HG02610 (cell line): ENCODE measurements at regions not wholly inside any gene's neighbourhood (a gene's known extent, or its start where the extent isn't known, plus 50 kb on each side); places are given as distances from the start of the nearest gene placed in this dataset.
"Not testable (repeated sequence)": the region's sequence is repeated elsewhere in the genome, so short reads cannot be mapped to it uniquely, and the experiment has no call there.

Source experiments
- ATAC-seq: cut with Tn5 transposase; IDR thresholded peaks from one replicate; pipeline ENCODE4 v1.9.1; 2021; ENCODE audit warnings: mild to moderate bottlenecking, moderate library complexity; ENCODE audit not compliant: unreplicated experiment

- ATAC-seq: no peak
Measured at GRCh38 chr4:148692242-148692641, 250.0 kb upstream of the NR3C2 start.

DNA sequence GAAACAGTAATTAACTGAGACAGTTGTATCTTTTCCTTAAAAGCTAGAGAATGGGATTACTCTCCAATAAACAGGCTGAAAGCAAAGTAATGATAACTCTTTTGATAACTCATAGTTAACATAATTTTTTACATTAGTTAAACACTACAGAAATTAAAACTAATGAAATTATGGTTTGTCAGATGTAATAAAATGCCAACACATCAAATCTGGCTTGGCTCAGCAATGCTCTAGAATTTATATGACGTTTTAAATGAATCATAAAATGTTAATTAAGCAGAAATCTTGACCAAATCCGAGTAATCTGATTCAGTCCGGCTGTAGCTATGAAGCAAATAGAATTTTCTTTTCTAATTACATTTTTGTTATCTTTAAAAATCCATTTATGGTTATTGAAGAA, 244.2 kb upstream of the NR3C2 start:
- ATAC-seq: no peak

DNA sequence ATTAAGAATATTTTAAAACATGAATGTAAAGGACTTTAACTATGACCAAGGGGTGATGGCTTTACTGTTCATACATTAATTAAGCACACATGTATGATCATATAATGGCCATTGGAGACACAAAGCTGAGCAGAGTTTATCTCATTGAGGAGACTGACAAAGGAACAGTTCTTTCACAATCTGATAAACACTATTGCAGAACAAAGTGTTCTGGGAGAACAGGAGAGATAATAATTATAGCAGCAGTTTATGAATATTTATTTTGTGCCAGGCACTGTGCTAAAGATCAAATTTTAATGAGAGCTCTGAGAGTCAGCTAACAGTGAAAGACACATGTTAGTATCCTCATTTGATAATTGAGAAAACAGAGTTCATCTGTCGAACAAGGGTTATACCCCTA, 242.4 kb upstream of the NR3C2 start:
- ATAC-seq: no peak

- ATAC-seq: no peak
Measured at GRCh38 chr4:148680884-148681283, 238.7 kb upstream of the NR3C2 start.

DNA sequence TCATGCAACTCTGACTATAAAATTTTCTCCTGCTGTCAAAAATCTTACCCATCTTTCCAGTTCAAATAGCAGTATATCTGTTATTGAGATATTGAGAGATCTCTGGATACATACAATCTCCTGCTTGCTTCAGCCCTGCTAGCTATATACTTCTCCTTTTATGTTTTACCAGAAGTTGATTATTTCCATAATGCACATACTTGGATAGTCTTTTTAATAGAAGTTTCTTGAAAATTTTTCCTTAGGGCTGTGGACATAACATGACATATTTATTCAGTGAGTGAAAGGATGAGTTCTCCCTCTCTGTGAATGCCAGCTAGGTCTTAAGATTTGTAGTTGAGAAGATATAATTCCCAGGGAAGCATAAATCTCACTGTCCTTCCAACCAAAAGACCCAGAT, 234.1 kb upstream of the NR3C2 start:
- ATAC-seq: no peak

- ATAC-seq: no peak
Measured at GRCh38 chr4:148674876-148675275, 232.7 kb upstream of the NR3C2 start.

GRCh38 chr4:148664636-148665035, 222.4 kb upstream of the NR3C2 start:
- no peak for ATAC-seq

DNA sequence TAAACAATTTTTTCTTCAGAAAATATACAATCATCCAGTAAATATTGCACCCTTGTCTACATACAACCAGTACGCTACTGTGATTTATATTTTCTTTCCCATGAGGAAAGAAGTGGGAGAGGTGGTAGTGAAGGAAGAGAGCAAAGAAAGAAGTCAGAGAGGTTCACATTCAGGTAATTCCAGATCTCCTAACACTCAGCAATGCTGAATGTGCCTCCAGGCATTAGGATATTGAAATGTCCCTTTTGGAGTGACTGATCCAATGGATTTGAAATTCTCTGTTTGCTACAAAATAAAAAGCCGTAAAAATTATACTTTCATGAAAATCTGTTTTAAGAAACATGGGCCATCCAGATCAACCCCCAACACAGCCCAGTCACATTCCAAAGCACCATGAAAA, 211.9 kb upstream of the NR3C2 start:
- ATAC-seq: no peak

DNA sequence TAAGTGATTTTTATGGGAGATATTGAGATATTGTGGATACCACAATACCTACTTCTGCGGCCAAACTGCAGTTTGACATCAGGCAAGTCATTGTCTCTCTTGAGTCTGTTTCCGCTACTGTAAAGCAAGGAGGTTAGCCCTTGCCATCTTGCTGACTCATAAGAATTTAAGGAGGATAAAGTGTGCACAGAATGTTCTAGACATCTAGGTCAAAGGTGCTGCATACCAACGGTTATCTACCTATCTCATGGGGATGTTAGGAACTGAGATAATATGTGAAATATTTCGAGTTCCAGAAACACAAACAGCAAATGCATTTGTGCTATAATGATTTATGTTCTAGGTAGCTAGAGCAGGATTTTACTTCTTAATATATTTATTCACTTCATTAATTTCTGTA, 211.5 kb upstream of the NR3C2 start:
- no peak for ATAC-seq

- no peak for ATAC-seq
Measured at GRCh38 chr4:148651991-148652390, 209.8 kb upstream of the NR3C2 start.

DNA sequence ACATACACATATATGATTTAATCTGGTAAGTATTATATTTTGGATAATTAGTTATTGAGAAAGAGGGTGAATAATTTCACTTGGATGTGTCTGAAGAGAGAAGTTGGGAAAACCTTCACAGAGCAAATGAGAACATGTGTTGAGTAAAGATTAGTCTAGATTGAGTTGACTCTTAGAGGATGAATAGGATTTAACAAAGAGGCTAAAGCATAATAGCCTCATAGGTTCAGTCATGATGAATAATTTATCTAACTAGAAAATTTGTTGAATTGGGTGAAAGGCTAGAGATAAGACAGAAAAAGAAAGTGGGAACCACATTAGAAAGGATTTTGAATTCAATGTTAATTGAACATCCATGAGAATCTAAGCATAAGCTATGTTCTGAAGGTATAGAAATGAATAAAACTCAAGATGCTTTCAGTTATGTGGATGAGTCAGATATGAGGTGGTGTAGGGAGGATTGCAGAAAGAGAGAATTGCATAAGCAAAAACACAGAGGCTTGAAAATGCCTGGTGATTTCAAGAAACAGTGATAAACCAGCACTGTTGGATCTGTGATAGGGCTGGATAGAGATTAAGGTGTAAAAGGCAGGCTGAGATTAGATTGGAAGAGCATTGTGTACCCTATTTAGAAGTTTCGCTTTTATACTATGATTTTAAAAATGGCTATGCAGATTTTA, 207.6 kb upstream of the NR3C2 start:
- ATAC-seq: no peak

GRCh38 chr4:148643851-148644250, 201.6 kb upstream of the NR3C2 start:
- ATAC-seq: no peak

DNA sequence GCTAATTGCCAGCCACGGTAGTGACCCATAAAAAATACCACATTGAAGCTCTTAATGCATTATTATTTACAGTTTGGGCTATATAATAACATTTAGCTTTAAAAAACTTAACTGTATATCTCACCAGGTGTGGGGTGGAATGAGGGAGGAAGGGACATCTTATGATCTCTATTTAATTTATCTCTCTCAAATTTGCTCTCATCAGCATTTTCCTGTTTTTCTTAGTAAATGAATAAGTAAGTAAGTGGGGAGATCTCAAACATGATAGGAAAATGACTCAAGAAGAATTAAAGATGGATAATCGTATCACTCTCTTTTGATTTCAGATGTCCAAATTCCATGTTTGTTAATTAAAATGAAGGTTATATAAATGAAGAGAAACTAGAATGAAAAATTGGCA, 200.7 kb upstream of the NR3C2 start:
- no peak for ATAC-seq

DNA sequence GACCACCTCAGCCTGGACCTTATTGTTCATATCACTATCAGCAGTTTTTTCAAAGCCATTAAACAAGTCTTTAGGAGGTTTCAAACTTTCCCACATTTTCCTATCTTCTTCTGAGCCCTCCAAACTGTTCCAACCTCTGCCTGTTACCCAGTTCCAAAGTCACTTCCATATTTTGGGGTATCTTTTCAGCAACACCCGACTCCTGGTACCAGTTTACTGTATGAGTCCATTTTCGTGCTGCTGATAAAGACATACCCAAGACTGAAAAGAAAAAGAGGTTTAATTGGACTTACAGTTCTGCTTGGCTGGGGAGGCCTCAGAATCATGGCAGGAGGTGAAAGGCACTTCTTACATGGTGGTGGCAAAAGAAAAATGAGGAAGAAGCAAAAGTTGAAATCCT, 195.9 kb upstream of the NR3C2 start:
- ATAC-seq: not testable (repeated sequence)

DNA sequence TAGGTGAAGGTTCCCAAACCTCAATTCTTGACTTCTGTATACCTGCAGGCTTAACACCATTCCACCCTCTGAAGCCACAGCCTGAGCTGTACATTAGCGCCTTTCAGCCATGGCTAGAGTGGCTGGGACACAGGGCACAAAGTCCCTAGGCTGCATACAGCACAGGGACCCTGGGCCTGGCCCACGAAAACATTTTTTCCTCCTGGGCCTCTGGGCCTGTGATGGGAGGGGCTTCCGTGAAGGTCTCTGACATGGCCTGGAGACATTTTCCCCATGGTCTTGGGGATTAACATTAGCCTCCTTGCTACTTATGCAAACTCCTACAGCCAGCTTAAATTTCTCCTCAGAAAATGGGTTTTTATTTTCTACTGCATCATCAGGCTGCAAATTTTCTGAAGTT, 195.2 kb upstream of the NR3C2 start:
- not testable (repeated sequence) for ATAC-seq

- no peak for ATAC-seq
Measured at GRCh38 chr4:148634476-148634875, 192.3 kb upstream of the NR3C2 start.

DNA sequence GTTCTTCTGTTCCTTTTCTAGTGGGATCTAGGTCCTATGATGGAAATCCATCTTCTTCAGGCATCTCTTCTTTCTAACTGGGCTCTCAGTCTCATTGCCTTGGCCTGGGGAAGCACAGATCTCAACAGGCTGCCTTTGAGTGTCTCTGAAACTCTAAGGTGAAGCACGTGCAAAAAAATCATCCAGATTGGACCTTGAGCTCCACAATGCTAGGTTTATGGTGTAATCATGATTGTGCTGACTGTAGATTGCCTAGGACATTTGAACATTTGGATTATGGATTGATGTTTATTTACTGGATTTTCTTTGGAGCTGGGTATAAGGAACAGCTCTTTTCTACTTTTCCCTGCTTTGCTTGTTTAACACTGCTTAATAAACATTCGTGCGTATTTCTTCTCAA, 191.5 kb upstream of the NR3C2 start:
- ATAC-seq: no peak

DNA sequence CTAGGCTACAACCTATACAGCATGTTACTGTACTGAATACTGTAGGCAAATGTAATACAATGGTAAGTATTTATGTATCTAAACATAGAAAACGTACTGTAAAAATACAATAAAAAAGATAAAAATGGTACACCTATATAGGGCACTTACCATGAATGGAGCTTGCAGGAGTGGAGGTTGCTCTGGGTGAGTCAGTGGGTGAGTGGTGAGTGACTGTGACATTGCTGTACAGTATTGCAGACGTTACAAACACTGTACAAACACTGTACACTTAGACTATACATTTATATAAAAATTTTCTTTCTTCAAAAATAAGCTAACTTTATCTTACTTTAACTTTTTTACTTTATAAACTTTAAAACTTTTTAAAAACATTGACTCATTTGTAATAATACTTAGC, 190.3 kb upstream of the NR3C2 start:
- no peak for ATAC-seq

DNA sequence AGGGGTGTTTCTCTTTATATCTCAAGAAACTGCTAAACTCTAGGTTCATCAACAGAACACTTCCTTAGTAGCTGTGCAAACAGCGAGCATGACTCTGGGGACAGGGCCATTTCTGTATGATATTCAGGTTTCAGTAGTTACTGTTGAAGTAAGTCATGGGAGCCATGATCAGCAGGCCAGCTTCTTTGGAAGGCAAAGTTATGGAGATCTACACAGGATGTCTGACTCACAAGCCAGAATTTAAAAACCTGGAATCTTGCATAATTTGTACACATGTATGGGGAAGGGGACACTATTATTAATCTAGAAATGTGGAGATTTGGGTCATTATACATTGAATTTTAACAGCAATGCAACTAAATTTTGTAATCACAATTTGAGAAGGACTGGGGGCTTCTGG, 187.8 kb upstream of the NR3C2 start:
- ATAC-seq: no peak

DNA sequence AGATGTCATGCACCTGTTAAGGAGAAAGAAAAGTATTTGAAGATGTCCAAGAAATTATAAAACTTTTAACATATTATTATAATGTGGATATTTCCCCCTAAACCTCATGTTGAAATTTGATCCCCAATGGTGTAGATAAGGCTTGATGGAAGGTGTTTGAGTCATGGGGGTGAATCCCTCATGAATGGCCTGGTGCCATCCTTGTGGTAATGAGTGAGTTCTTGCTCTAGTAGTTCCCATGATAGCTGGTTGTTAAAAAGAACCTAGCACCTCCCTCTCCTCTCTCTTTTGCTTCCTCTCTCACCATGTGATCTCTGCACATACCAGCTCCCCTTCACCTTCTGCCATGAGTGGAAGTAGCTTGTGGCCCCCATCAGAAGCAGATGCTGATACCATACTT, 176.6 kb upstream of the NR3C2 start:
- ATAC-seq: no peak

DNA sequence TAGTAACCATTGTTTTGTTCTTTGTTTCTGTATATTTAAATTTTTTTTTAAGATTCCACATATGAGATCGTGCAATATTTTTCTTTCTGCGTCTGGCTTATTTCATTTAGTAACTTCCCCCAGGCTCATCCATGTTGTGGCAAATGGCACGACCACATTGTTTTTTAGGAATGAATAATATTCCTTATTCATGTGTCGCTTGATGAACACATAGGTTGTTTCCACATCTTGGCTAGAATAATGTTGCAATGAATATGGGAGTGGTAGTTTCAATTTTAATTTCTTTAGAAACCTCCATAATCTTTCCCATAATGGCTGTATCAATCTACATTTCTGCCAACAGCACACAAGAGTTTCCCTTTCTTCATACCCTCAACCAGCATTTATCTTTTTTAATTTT, 166.8 kb upstream of the NR3C2 start:
- no peak for ATAC-seq

GRCh38 chr4:148598418-148599207, 156.4 kb upstream of the NR3C2 start:
- not testable (repeated sequence) for ATAC-seq

GRCh38 chr4:148589182-148589581, 147.0 kb upstream of the NR3C2 start:
- ATAC-seq: no peak
